ENCODE measurements at regions not wholly inside any gene's neighbourhood (a gene's known extent, or its start where the extent isn't known, plus 50 kb on each side); places are given as distances from the start of the nearest gene placed in this dataset.

DNA sequence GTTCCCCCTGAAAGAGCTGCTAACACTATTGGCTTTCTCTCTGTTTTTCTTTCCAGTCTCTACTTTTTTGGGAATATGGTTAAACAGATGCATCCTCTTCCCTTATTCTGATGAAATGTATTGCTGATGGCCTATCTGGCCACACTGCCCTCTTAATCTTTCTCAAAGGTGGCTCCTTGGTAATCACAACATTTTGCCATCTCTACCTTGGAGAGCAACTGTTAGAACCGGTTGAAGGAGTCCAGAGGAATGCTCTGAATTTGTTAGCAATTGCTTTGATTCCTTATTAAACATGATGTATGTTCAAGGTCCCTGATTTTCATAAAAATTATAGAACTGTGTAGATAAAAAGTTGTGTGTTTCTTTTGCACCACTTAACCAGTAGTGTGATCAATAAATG lies 50.1 kb upstream of the ARID1A start:
- Mint-ChIP-seq H3K4me3 (no peak overlapping the region), H3K4me1 (no peaks in the 10 kb centered on the region), H3K36me3 (no peaks in the 10 kb centered on the region), H3K27me3 (ENCODE audit: low read depth in 2 of 2) (no peaks in the 10 kb centered on the region), H3K9me3 (no peaks in the 10 kb centered on the region), H3K27ac (no peak overlapping the region)
- intact Hi-C loops (cut with micrococcal nuclease), result no loop called here
- ATAC-seq (no peak), DNase-seq (no peak)
- H3K36me3 ChIP-seq (ENCODE audit: control insufficient read depth, insufficient read depth, low read length), result no peaks in the 10 kb centered on the region
- H3K9me3 ChIP-seq (ENCODE audit: control insufficient read depth, insufficient read depth, low read length), result no peaks in the 10 kb centered on the region
- H3K27me3 ChIP-seq (ENCODE audit: control insufficient read depth, insufficient read depth, low read length), result no peaks in the 10 kb centered on the region
- WGBS (ENCODE audit: insufficient coverage), result 83% methylated on average over 1 of the region's 1 CpG
- no peak overlapping the region for H3K27ac ChIP-seq (ENCODE audit: low read length)
- TF ChIP-seq, protein P1, sequence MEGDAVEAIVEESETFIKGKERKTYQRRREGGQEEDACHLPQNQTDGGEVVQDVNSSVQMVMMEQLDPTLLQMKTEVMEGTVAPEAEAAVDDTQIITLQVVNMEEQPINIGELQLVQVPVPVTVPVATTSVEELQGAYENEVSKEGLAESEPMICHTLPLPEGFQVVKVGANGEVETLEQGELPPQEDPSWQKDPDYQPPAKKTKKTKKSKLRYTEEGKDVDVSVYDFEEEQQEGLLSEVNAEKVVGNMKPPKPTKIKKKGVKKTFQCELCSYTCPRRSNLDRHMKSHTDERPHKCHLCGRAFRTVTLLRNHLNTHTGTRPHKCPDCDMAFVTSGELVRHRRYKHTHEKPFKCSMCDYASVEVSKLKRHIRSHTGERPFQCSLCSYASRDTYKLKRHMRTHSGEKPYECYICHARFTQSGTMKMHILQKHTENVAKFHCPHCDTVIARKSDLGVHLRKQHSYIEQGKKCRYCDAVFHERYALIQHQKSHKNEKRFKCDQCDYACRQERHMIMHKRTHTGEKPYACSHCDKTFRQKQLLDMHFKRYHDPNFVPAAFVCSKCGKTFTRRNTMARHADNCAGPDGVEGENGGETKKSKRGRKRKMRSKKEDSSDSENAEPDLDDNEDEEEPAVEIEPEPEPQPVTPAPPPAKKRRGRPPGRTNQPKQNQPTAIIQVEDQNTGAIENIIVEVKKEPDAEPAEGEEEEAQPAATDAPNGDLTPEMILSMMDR (IDR thresholded peaks at IDR 0.05), result no peak
- H3K4me3 ChIP-seq (ENCODE audit: low read length), result no peak overlapping the region
- no peaks in the 10 kb centered on the region for H3K4me1 ChIP-seq (ENCODE audit: control insufficient read depth, insufficient read depth, low read length)
